PC-3 (cell line): ENCODE measurements at regions not wholly inside any gene's neighbourhood (a gene's known extent, or its start where the extent isn't known, plus 50 kb on each side); places are given as distances from the start of the nearest gene placed in this dataset.

Experiments
- ATAC-seq: fragments of 200-7000 bp; cut with Tn5 transposase; 2 replicates; pipeline ENCODE4 v1.9.1; 2020; ENCODE audit warnings: mild to moderate bottlenecking, moderate library complexity
- BruUV-seq: library from RNA; stranded (reverse); fragments of 400-500 nt; replicated peaks from 2 replicates; lab custom pipeline; 2021; lab: Mats Ljungman, UMichigan
- CTCF ChIA-PET: fragments of 300-600 bp; sonication (Branson Sonifier 250); formaldehyde crosslinking; loops from one replicate; lab custom pipeline; 2022; ENCODE audit warnings: antibody characterized with exemption; lab: Charles Lee
- POLR2A ChIA-PET: fragments of 300-600 bp; sonication (Branson Sonifier 250); formaldehyde crosslinking; loops from one replicate; lab custom pipeline; 2022; ENCODE audit warnings: antibody characterized with exemption; ENCODE audit not compliant: unreplicated experiment; lab: Charles Lee
- DNase-seq: peaks from one replicate; pipeline ENCODE4 v3.0.0-alpha.2; 2015
- H2AFZ ChIP-seq: fragments of 300-600 bp; sonication (generic); 2 replicates; pipeline ENCODE4 v1.6.0; 2016; ENCODE audit warnings: antibody characterized with exemption, low read length
- H3F3A ChIP-seq: fragments of 300-600 bp; sonication (generic); one replicate; pipeline ENCODE4 v1.6.0; 2017; ENCODE audit warnings: antibody characterized with exemption, low read length, control low read depth, mild to moderate bottlenecking; ENCODE audit not compliant: unreplicated experiment
- H3K27ac ChIP-seq: fragments of 300-600 bp; sonication (generic); 2 replicates; pipeline ENCODE4 v1.5.1; 2016; ENCODE audit warnings: mild to moderate bottlenecking, low read length
- H3K27me3 ChIP-seq: fragments of 300-600 bp; sonication (generic); 2 replicates; pipeline ENCODE4 v1.6.1; 2016; ENCODE audit warnings: low read length, mixed read lengths
- H3K36me3 ChIP-seq: fragments of 300-600 bp; sonication (generic); 2 replicates; pipeline ENCODE4 v1.6.1; 2016; ENCODE audit warnings: low read depth, mixed run types, low read length, mixed read lengths
- H3K4me1 ChIP-seq: fragments of 300-600 bp; sonication (generic); 2 replicates; pipeline ENCODE4 v1.5.1; 2016; ENCODE audit warnings: low read length; ENCODE audit not compliant: insufficient read depth
- H3K4me2 ChIP-seq: fragments of 300-600 bp; sonication (generic); 2 replicates; pipeline ENCODE4 v1.6.0; 2016; ENCODE audit warnings: low read length
- H3K4me3 ChIP-seq: fragments of 300-600 bp; sonication (generic); 2 replicates; pipeline ENCODE4 v1.5.1; 2016; ENCODE audit warnings: mild to moderate bottlenecking, low read length, mixed read lengths
- H3K79me2 ChIP-seq: fragments of 300-600 bp; sonication (generic); 2 replicates; pipeline ENCODE4 v1.6.1; 2017; ENCODE audit warnings: low read length, mixed read lengths
- H3K9ac ChIP-seq: fragments of 300-600 bp; sonication (generic); 2 replicates; pipeline ENCODE4 v1.6.0; 2016; ENCODE audit warnings: mild to moderate bottlenecking, low read length
- H3K9me2 ChIP-seq: fragments of 300-600 bp; sonication (generic); replicated peaks from 2 replicates; pipeline ENCODE4 v1.6.1; 2016; ENCODE audit warnings: mixed run types, low read length, mixed read lengths
- H3K9me3 ChIP-seq: fragments of 300-600 bp; sonication (generic); 2 replicates; pipeline ENCODE4 v1.6.1; 2016; ENCODE audit warnings: low read length, mixed read lengths
- H4K20me1 ChIP-seq: fragments of 300-600 bp; sonication (generic); 2 replicates; pipeline ENCODE4 v1.6.1; 2016; ENCODE audit warnings: low read length, mixed read lengths
- EZH2 ChIP-seq: fragments of 300-600 bp; sonication (generic); IDR thresholded peaks from one replicate; pipeline ENCODE4 v1.6.1; 2017; ENCODE audit warnings: antibody characterized with exemption, mild to moderate bottlenecking, low read length; ENCODE audit not compliant: unreplicated experiment
- EZH2phosphoT487 ChIP-seq: fragments of 300-600 bp; sonication (generic); IDR thresholded peaks from 2 replicates; pipeline ENCODE4 v1.6.1; 2018; ENCODE audit warnings: mild to moderate bottlenecking, antibody characterized with exemption, low read length, borderline replicate concordance
- intact Hi-C: fragments of 100-400 bp; cut with micrococcal nuclease; formaldehyde crosslinking; loops from 2 replicates; pipeline ENCODE4 v1.9.0; 2023
- TF ChIP-seq, protein P1 (sequence below): fragments of 300-600 bp; sonication (generic); conservative IDR thresholded peaks from 2 replicates; pipeline ENCODE4 v1.5.1; 2017; ENCODE audit warnings: antibody characterized with exemption, low read depth, mild to moderate bottlenecking, low read length

DNA sequence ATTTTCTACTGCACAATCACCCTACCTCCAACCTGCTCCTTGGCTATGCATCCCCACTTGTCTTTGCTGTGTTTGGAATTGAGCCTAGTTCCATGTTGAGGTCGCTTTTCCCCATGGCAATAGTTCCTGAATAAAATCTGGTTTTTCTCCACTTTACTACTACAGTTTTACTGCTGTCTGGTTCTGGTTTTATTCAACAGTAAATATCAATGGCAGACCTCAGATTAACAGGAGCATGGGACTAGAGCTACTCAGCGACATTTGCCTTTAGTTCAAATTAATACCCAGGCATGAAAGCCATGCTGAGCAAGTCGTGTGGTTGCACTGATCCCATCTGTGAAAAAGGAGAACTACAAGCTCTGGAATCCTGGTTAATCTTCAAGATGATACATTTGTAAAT, 460.3 kb downstream of the GRXCR1 start:
- 0 out of 2 replicates have a peak, but pooled peaks have one; percentile 13 for ATAC-seq

GRCh38 chr4:43353552-43353951, 461.0 kb downstream of the GRXCR1 start:
- H3K4me1 ChIP-seq: peaks cover 21% of the 10 kb centered on the region
- intact Hi-C loops: loop anchor here (1.0 to 10.0 kb wide), 3 partner anchors 23 to 220 kb away; no protein-coding TSS in a partner anchor
- no peak overlapping the region for H3K27ac ChIP-seq
- no peak overlapping the region for H2AFZ ChIP-seq
- H3K9me3 ChIP-seq: no peaks in the 10 kb centered on the region
- no peaks in the 10 kb centered on the region for H3F3A ChIP-seq
- H3K9me2 ChIP-seq: no peaks in the 10 kb centered on the region
- H3K4me2 ChIP-seq: no peak overlapping the region
- H3K9ac ChIP-seq: no peak overlapping the region
- no peaks in the 10 kb centered on the region for H3K27me3 ChIP-seq
- H3K79me2 ChIP-seq: no peaks in the 10 kb centered on the region
- H3K4me3 ChIP-seq: no peak overlapping the region
- DNase-seq (no peak), ATAC-seq (peak; percentile 60)
- TF ChIP-seq, protein P1, sequence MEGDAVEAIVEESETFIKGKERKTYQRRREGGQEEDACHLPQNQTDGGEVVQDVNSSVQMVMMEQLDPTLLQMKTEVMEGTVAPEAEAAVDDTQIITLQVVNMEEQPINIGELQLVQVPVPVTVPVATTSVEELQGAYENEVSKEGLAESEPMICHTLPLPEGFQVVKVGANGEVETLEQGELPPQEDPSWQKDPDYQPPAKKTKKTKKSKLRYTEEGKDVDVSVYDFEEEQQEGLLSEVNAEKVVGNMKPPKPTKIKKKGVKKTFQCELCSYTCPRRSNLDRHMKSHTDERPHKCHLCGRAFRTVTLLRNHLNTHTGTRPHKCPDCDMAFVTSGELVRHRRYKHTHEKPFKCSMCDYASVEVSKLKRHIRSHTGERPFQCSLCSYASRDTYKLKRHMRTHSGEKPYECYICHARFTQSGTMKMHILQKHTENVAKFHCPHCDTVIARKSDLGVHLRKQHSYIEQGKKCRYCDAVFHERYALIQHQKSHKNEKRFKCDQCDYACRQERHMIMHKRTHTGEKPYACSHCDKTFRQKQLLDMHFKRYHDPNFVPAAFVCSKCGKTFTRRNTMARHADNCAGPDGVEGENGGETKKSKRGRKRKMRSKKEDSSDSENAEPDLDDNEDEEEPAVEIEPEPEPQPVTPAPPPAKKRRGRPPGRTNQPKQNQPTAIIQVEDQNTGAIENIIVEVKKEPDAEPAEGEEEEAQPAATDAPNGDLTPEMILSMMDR: no peak
- no peak for TF ChIP-seq EZH2phosphoT487
- no peak for TF ChIP-seq EZH2
- POLR2A ChIA-PET: no interaction called here
- no TSS peak for BruUV-seq
- H3K36me3 ChIP-seq: no peaks in the 10 kb centered on the region
- H4K20me1 ChIP-seq: no peaks in the 10 kb centered on the region
- CTCF ChIA-PET: no interaction called here

More for the DNA sequence above, 460.3 kb downstream of the GRXCR1 start:
- no peaks in the 10 kb centered on the region for H3F3A ChIP-seq
- H3K27me3 ChIP-seq: no peaks in the 10 kb centered on the region
- H3K9ac ChIP-seq: no peak overlapping the region
- no peaks in the 10 kb centered on the region for H3K9me3 ChIP-seq
- intact Hi-C loops: loop anchor here (1.0 to 10.0 kb wide), 3 partner anchors 22 to 220 kb away; no protein-coding TSS in a partner anchor
- no peaks in the 10 kb centered on the region for H3K79me2 ChIP-seq
- no peaks in the 10 kb centered on the region for H3K36me3 ChIP-seq
- BruUV-seq: no TSS peak
- no peaks in the 10 kb centered on the region for H4K20me1 ChIP-seq
- no peak for TF ChIP-seq EZH2phosphoT487
- H3K4me3 ChIP-seq: no peak overlapping the region
- H3K4me1 ChIP-seq: peaks cover 27% of the 10 kb centered on the region
- H3K9me2 ChIP-seq: no peaks in the 10 kb centered on the region
- no peak overlapping the region for H3K27ac ChIP-seq
- ChIA-PET POLR2A (no interaction called here), CTCF (no interaction called here)
- H2AFZ ChIP-seq: no peak overlapping the region
- H3K4me2 ChIP-seq: no peak overlapping the region
- DNase-seq: no peak

GRCh38 chr4:43356786-43357185, 464.3 kb downstream of the GRXCR1 start:
- peaks cover 25% of the 10 kb centered on the region for H3K4me1 ChIP-seq
- no peaks in the 10 kb centered on the region for H3F3A ChIP-seq
- intact Hi-C loops: loop anchor here (10.0 kb wide), 1 partner anchor 98 kb away; no protein-coding TSS in a partner anchor
- no peak overlapping the region for H3K27ac ChIP-seq
- no peak overlapping the region for H3K4me2 ChIP-seq
- no peaks in the 10 kb centered on the region for H3K79me2 ChIP-seq
- H3K9me3 ChIP-seq: no peaks in the 10 kb centered on the region
- H3K9me2 ChIP-seq: no peaks in the 10 kb centered on the region
- H3K27me3 ChIP-seq: no peaks in the 10 kb centered on the region
- H2AFZ ChIP-seq: no peak overlapping the region
- no peak overlapping the region for H3K4me3 ChIP-seq
- ChIA-PET POLR2A (no interaction called here), CTCF (no interaction called here)
- H3K9ac ChIP-seq: no peak overlapping the region
- DNase-seq (no peak), ATAC-seq (no peak)
- TF ChIP-seq EZH2phosphoT487 (no peak), EZH2 (no peak)
- TF ChIP-seq, protein P1: no peak
- no peaks in the 10 kb centered on the region for H4K20me1 ChIP-seq
- BruUV-seq: no TSS peak
- H3K36me3 ChIP-seq: no peaks in the 10 kb centered on the region
